Kidney epithelial cell (primary cell): ENCODE measurements at regions not wholly inside any gene's neighbourhood (a gene's known extent, or its start where the extent isn't known, plus 50 kb on each side); places are given as distances from the start of the nearest gene placed in this dataset.

ENCODE experiments used
- DNase-seq: peaks from one replicate; pipeline ENCODE4 v3.0.0-alpha.2; 2010; ENCODE audit warnings: low read depth
- H3K27me3 ChIP-seq: 2 replicates; pipeline ENCODE4 v1.6.0; 2011; ENCODE audit warnings: low read length; ENCODE audit not compliant: control insufficient read depth, insufficient read depth
- H3K36me3 ChIP-seq: 2 replicates; pipeline ENCODE4 v1.5.1; 2011; ENCODE audit warnings: low read length; ENCODE audit not compliant: control insufficient read depth, insufficient read depth
- H3K4me3 ChIP-seq: 2 replicates; pipeline ENCODE4 v1.5.1; 2011; ENCODE audit warnings: low read depth, mild to moderate bottlenecking, control low read depth, low read length
- TF ChIP-seq, protein P1 (sequence below): IDR thresholded peaks from 2 replicates; pipeline ENCODE4 v1.5.1; 2011; ENCODE audit warnings: mild to moderate bottlenecking, moderate library complexity, low read length, control low read depth, inconsistent platforms; ENCODE audit not compliant: insufficient read depth, poor library complexity, severe bottlenecking

DNA sequence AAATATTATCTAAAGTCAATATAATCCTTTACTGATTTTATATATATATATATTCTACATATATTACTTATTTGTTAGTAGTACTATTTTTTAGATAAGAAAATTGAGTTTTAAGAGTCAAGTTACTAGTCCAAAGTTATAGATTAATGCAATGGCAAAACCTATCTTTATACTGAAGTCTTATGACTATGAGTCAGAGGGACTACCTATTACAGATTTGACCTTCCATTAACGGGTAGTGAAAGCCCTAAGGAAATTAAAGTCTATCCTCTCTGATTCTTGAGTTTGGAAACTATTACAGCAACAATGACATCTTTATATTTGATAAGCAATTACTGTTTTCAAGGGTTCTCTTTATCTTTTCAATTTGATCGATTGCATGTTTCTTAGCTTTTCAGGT lies 315.8 kb downstream of the CASP12 start:
- Histone ChIP-seq H3K4me3 (no peak overlapping the region), H3K27me3 (no peaks in the 10 kb centered on the region), H3K36me3 (no peaks in the 10 kb centered on the region)
- DNase-seq, result no peak
- TF ChIP-seq, protein P1, sequence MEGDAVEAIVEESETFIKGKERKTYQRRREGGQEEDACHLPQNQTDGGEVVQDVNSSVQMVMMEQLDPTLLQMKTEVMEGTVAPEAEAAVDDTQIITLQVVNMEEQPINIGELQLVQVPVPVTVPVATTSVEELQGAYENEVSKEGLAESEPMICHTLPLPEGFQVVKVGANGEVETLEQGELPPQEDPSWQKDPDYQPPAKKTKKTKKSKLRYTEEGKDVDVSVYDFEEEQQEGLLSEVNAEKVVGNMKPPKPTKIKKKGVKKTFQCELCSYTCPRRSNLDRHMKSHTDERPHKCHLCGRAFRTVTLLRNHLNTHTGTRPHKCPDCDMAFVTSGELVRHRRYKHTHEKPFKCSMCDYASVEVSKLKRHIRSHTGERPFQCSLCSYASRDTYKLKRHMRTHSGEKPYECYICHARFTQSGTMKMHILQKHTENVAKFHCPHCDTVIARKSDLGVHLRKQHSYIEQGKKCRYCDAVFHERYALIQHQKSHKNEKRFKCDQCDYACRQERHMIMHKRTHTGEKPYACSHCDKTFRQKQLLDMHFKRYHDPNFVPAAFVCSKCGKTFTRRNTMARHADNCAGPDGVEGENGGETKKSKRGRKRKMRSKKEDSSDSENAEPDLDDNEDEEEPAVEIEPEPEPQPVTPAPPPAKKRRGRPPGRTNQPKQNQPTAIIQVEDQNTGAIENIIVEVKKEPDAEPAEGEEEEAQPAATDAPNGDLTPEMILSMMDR, result no peak

DNA sequence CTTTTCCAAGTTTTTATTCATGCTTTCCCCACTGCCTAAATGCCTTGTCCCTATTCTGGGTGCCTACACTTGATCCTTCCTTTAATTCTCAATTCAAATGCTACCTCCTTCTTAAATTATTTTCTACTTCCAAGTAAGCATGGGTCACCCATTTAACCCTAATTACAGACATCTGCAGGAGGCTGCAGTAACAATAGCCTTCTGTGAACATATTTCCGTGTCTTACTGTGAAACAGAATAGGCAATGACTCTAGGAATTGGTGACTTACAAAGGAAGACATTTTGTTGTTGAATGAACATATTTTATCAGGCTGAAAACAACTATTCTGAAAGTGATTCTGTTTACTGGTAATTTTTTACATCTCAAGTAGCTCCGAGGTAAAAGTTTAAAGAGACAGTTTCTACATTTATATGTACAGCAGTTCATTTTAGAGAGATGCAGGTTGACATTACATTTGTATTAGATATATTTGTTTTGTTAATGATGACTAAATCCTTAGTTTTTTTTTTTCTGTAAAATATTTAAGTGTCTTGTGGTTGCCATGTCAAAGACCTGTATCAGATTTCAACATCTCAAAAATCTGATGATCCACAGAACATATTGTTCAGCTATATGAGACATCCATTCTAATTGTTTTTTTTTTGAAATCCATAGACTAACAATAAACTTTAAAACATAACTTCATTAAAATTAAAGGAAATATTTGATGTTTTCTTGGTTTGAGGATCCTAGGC lies 316.8 kb downstream of the CASP12 start:
- TF ChIP-seq, protein P1, result no peak
- Histone ChIP-seq H3K36me3 (no peaks in the 10 kb centered on the region), H3K4me3 (no peak overlapping the region), H3K27me3 (no peaks in the 10 kb centered on the region)
- no peak for DNase-seq

DNA sequence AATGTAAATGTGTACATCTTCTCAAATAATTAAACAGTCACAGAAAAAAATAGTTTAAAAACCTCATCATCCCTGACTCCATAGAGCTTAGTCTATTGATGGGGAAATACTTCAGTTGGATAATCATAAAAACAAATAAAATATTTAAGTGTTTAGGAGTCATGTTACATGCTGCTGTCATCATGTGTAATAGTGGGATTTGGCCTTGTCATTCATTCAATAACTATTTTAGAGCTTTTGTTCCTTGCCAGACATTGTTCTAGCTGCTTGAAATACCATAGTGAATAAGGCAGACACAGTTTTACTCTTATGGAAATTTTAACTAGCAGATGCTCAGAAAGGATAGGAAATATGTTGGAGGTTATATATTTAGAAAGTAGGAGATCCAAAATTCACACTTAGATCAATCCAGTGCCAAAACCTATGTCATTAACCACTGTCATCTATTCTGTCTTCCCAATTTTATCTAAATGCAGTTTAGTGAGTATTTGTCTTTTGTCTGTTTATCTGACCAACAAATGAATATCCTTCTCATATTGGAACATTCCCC lies 324.7 kb downstream of the CASP12 start:
- no peak overlapping the region for H3K4me3 ChIP-seq
- no peak for DNase-seq

DNA sequence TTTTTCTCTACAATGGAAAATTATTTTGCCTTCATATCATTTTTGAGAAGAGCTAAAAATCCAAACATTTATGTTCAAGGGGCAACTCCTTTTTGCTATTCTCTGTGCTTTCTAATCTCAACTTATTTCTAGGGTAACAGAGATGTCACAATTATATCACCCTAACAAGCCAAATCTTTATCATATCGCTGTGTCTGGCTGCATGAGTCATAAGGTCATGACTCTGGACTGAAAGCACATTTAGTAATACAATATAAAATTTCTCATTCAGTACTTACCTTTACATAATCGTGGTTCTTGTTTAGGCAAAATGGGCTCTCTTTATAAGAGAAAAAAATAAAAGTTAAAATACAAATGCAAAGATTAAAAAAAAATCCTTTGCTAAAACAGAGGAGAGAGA lies 326.0 kb downstream of the CASP12 start:
- H3K4me3 ChIP-seq, result no peak overlapping the region
- no peaks in the 10 kb centered on the region for H3K36me3 ChIP-seq
- no peaks in the 10 kb centered on the region for H3K27me3 ChIP-seq
- TF ChIP-seq, protein P1, result no peak
- DNase-seq, result no peak

More for the DNA sequence above, 324.7 kb downstream of the CASP12 start:
- no peaks in the 10 kb centered on the region for H3K36me3 ChIP-seq
- TF ChIP-seq, protein P1, result no peak
- H3K27me3 ChIP-seq, result no peaks in the 10 kb centered on the region

DNA sequence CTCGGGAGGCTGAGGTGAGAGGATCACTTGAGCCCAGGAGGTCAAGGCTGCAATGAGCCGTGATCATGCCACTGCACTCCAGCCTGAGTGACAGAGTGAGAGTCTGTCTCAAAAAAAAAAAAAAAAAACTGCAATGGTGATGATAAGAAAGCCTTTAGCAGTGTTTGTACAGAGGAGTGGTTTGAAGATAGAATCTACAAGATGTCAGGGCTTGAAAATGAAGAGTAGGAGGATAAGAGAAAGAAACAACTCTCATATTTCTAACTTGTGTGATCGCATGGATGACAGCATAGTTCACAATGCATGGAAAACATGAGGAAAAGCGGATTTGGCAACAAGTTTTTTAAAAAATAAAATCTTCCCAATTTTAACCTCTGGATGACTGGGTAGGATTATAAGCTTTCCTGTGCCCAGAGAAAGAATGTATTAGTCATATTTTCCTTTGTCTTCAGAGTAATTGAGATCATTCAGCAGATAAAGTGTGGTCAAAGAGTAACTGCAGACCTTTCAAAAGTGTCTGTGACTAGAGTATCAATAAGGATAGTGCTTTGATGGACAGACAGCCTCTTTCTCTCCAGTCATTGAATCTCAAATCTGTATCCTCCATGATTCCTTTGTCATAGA lies 328.1 kb downstream of the CASP12 start:
- no peak for DNase-seq
- H3K36me3 ChIP-seq, result no peaks in the 10 kb centered on the region
- TF ChIP-seq, protein P1, result no peak
- H3K27me3 ChIP-seq, result no peaks in the 10 kb centered on the region
- H3K4me3 ChIP-seq, result no peak overlapping the region
